B cell (primary cell): ENCODE measurements at regions not wholly inside any gene's neighbourhood (a gene's known extent, or its start where the extent isn't known, plus 50 kb on each side); places are given as distances from the start of the nearest gene placed in this dataset.

Experiments
- CTCF ChIP-seq: fragments of 200-600 bp; IDR thresholded peaks from one replicate; pipeline ENCODE4 v1.8.0; 2022; ENCODE audit warnings: antibody characterized with exemption, mild to moderate bottlenecking
- EZH2 ChIP-seq: IDR thresholded peaks from 2 replicates; pipeline ENCODE4 v1.6.1; 2012; ENCODE audit warnings: borderline replicate concordance, low read depth, mild to moderate bottlenecking, moderate library complexity, low read length; ENCODE audit not compliant: insufficient read depth, poor library complexity, severe bottlenecking

GRCh38 chr2:117170897-117171296, 643.6 kb upstream of the DDX18 start:
- TF ChIP-seq CTCF (no peak), EZH2 (no peak)
